ENCODE measurements at regions not wholly inside any gene's neighbourhood (a gene's known extent, or its start where the extent isn't known, plus 50 kb on each side); places are given as distances from the start of the nearest gene placed in this dataset.

DNA sequence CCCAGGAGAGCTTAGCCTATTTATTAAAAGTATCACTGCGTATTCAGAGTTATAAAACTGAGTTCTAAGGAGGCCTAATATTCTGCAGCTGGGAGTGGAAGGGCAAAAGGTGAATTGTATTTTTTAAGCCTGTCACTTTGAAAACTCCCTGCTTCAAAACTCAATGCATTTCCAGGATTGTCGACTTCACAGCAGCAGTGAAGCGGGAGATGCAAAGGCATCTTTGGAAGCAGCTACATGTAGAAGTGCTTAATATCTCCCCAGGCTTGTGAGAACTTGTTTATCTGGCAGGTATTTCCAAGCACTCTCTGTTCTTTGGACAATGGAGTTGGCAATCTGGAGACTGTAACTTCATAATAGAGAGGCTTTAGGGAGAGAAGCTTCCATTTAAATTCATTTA, 717.5 kb upstream of the SLIT2 start:
- H3K4me3 Mint-ChIP-seq: no peak overlapping the region
- H3K9me3 Mint-ChIP-seq: no peaks in the 10 kb centered on the region
- no peak for DNase-seq
- H3K36me3 Mint-ChIP-seq (ENCODE audit: low read depth): no peaks in the 10 kb centered on the region
- H3K27ac Mint-ChIP-seq: no peak overlapping the region
- TF ChIP-seq, protein P1, sequence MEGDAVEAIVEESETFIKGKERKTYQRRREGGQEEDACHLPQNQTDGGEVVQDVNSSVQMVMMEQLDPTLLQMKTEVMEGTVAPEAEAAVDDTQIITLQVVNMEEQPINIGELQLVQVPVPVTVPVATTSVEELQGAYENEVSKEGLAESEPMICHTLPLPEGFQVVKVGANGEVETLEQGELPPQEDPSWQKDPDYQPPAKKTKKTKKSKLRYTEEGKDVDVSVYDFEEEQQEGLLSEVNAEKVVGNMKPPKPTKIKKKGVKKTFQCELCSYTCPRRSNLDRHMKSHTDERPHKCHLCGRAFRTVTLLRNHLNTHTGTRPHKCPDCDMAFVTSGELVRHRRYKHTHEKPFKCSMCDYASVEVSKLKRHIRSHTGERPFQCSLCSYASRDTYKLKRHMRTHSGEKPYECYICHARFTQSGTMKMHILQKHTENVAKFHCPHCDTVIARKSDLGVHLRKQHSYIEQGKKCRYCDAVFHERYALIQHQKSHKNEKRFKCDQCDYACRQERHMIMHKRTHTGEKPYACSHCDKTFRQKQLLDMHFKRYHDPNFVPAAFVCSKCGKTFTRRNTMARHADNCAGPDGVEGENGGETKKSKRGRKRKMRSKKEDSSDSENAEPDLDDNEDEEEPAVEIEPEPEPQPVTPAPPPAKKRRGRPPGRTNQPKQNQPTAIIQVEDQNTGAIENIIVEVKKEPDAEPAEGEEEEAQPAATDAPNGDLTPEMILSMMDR (IDR thresholded peaks at IDR 0.05): no peak
- no peaks in the 10 kb centered on the region for H3K4me1 Mint-ChIP-seq (ENCODE audit: low read depth)
- peaks cover 4% of the 10 kb centered on the region; the same call in 1 of the 2 replicates for H3K27me3 Mint-ChIP-seq (ENCODE audit: insufficient read depth)

DNA sequence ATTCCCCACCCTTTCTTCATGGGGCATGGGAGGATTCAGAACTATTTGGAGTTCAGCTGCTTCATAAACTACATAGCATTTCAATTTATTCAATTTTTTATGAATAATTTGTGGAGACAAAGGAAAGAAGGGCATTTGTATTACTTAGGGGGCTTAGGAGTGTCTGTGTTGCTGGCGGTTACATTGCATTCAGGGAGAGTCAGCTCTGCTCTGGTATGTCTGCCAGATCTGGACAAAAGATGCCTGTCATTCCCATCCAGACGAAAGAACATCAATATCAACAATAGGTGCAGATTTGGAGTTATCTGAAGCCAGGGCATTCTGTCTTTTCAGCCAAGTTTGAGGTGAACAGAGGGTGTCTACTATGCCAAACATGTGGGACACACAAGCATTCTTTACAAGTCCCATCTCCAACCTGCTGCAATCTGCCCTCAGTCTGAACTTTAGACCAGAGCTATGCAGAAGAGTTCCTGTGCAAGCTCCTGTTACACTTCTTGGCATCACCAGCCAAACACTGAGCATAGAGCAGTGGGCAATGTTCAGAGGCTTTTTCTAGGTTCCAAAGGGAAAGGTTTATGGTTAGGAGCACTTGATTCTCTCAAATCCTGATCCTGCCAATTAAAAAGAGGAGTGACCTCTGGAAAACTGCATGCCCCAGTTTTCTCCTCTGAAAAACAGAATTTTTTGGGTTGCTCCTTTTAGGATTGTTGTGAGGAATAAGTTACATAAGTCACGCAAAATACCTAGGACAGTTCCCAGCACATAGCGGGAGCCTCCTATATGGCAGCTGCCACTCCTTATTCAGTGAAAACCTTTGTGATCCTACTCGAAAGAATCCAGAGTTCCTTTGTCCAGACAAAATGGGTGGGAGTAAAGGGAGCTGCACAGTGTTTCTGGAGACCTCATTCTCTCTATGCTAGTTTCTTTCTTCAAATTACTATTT, 719.5 kb upstream of the SLIT2 start:
- TF ChIP-seq, protein P1 (IDR thresholded peaks at IDR 0.05): no peak
- Mint-ChIP-seq H3K9me3 (no peaks in the 10 kb centered on the region), H3K4me3 (no peak overlapping the region), H3K27me3 (ENCODE audit: insufficient read depth) (peaks cover 4% of the 10 kb centered on the region; the same call in 1 of the 2 replicates), H3K36me3 (ENCODE audit: low read depth) (no peaks in the 10 kb centered on the region), H3K4me1 (ENCODE audit: low read depth) (no peaks in the 10 kb centered on the region), H3K27ac (no peak overlapping the region)
- no peak for DNase-seq

DNA sequence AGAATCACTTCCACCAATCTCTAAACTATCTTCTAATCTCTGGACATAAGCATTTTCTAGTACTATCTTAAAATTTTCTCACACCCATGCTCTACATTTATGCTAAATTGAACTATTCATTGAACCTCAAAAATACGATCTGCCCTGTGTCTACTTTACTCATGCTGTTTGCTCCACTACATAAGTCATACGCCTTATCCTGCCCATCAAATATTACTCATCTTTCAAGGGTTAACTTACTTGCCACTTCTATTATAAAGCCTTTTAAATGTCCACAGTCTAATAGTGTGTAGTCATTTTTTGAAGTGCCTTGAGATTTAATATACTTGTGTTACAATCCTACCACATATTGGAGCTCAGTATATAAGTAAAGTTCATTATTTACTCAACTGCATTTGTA, 727.7 kb upstream of the SLIT2 start:
- Mint-ChIP-seq H3K36me3 (ENCODE audit: low read depth) (no peaks in the 10 kb centered on the region), H3K27me3 (ENCODE audit: insufficient read depth) (no peaks in the 10 kb centered on the region), H3K4me1 (ENCODE audit: low read depth) (peaks cover 7% of the 10 kb centered on the region), H3K9me3 (no peaks in the 10 kb centered on the region), H3K4me3 (no peak overlapping the region), H3K27ac (no peak overlapping the region)
- TF ChIP-seq, protein P1 (IDR thresholded peaks at IDR 0.05): no peak
- DNase-seq: peak; percentile 6

DNA sequence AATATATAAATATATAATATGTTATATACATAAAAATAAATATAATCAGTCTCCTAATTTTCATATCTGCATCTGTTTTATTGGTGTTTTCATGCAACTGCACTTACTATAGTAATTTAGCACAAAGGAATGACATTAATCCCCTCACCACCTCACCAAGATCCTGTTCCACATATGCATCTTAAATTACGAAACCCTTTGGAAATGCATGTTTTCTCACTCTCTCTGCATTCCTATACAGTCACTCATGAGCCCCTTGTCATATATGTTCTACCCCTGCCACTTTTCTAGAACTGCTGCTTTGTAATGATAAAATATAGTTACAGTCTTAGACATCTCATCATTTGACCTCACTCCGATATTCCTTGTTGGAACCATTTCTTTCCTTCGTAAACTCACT, 728.7 kb upstream of the SLIT2 start:
- H3K36me3 Mint-ChIP-seq (ENCODE audit: low read depth): no peaks in the 10 kb centered on the region
- peaks cover 7% of the 10 kb centered on the region for H3K4me1 Mint-ChIP-seq (ENCODE audit: low read depth)
- no peak overlapping the region for H3K27ac Mint-ChIP-seq
- TF ChIP-seq, protein P1 (IDR thresholded peaks at IDR 0.05): no peak
- H3K4me3 Mint-ChIP-seq: no peak overlapping the region
- H3K9me3 Mint-ChIP-seq: no peaks in the 10 kb centered on the region
- no peaks in the 10 kb centered on the region for H3K27me3 Mint-ChIP-seq (ENCODE audit: insufficient read depth)
- no peak for DNase-seq

DNA sequence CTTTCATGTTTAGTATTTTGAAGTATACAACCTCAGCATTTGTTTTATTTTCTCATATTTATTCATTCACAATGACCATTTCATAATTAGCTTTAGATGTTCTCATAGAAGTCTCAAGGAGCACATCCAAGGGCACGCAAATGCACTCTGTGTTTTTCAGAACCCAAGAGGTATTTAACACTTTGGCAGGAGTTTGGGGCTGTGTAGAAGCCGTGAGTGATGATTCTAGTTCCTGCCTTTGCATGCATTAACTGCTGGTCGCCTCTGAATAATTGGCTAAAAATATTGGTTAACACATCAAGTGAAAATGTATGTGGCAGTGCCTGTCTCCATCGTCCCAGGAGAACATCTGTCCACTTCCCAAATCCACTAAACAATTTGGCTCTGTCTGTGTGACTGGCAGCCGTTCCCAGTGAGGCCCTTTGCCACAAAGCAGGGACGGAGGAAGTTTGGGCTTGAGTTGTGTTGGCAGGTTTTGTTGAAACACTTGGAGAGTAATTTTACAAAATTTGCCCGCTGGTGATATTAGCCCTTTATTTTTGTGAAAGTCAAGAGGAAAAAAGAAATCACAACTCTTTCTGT, 730.7 kb upstream of the SLIT2 start:
- Mint-ChIP-seq H3K4me1 (ENCODE audit: low read depth) (peaks cover 7% of the 10 kb centered on the region), H3K27me3 (ENCODE audit: insufficient read depth) (no peaks in the 10 kb centered on the region; the same call in 1 of the 2 replicates), H3K9me3 (no peaks in the 10 kb centered on the region), H3K27ac (no peak overlapping the region), H3K36me3 (ENCODE audit: low read depth) (no peaks in the 10 kb centered on the region), H3K4me3 (no peak overlapping the region)
- DNase-seq: no peak
- TF ChIP-seq, protein P1 (IDR thresholded peaks at IDR 0.05): no peak
